Fibroblast of skin of back (primary cell): ENCODE measurements at regions not wholly inside any gene's neighbourhood (a gene's known extent, or its start where the extent isn't known, plus 50 kb on each side); places are given as distances from the start of the nearest gene placed in this dataset.
"Not testable (repeated sequence)": the region's sequence is repeated elsewhere in the genome, so short reads cannot be mapped to it uniquely, and the experiment has no call there.

ENCODE experiments used
- DNase-seq: peaks from one replicate; pipeline ENCODE4 v3.0.0-alpha.2; 2013

- no peak for DNase-seq
Measured at GRCh38 chr2:117217145-117217544, 597.3 kb upstream of the DDX18 start.

DNA sequence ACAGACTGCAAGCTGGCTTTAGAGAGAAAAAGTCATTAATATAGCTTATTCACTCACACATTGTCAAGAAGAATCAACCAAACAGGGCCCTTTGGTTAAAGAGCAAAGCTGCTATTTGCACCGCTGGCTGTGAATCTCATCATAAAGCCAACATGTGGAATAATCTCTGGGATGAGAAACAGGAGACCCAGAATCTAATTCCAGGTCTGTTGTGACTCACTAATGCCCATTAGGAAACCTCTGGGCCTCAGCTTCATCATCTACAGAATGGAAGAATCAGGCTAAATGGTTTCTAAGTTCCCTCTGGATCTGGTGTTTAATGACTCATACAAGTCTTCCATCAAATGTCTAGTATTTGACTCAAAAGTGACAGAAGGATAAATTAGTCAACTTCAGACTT lies 591.7 kb upstream of the DDX18 start:
- DNase-seq = no peak

DNA sequence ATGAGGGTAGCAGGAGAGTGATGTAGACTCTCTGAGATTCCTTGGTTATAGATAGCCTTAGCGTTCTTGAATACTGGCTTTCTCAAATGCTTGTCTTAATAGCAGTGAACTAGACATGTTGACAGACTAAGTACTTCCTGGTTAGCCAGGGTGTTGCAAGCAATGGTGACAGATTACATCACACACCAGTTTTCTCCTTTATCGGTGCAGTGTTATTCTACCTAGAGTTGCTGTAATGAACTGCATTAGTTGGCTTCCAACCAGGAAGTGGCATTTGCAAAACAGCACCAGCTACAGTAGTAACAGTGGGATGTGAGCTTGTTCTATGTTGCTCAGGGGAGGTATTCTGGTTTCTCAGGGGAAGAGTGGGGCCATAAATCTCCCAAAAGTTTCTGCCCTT lies 582.2 kb upstream of the DDX18 start:
- DNase-seq = no peak

DNA sequence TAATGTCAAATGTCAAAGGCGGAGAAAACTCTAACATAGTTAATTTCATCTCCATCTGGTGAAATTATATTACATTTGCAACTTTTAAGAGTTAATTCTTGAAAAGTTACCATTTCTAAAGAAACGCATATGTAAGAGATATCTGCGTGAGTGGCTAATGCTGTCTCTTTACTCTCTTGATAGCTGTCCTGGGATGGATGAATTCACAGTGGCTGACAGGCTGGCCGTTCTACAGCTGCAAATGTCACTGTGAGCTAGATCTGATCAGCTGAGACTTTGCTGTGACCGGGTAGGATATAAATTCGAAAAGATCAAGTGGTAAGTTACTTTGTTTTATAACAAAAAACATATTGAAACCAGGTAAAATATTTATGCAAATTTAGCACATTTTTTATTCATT lies 557.1 kb upstream of the DDX18 start:
- no peak for DNase-seq

GRCh38 chr2:117269574-117269973 lies 544.9 kb upstream of the DDX18 start:
- DNase-seq = no peak

DNA sequence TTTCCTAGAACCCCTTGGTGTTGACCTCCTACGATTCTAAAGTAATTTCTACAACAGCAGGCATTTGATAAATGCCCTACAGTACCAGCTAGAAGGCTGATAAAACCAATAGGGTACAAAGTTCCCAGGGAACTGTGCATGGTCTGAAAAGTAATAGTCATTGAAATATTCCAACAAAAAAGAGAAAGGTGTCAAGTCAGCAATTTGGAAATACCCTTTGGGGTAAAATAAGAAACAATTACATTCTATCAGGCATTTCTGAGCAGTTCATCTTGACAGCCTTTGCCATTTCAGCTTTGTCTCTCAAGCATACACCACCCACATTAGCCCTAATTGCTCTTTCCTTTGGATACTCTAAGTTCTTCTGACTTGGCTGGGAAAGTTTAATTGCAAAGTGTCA lies 542.9 kb upstream of the DDX18 start:
- DNase-seq = no peak

DNA sequence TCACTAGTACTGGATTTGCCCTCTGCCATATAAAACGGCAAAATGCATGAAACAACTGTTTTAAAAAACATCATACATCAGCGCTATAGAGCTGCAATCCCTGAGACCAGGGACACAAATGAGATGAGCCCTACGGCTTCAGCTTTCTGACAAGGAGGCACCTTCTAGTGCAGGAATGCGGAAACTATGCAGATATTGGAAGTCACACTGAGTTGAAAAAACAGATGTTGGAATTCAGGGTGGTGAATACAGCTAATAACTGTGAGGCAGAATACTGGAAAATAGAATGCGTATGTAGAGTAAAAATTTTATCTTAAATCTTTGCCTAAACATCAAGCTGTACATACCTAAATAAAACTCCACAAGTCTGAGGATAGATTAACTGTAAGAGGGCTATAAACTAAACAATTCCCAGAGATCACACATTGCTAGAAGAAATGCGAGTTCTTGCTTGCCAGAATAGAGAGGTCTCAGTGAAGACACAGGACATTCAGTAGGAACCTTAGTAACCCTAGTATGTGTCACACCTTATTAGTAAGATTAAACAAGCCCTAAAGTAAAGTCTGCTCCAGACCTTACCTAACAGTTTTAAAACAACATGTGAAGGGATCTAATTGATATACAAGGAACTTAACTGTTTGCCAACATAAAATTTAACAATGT lies 541.4 kb upstream of the DDX18 start:
- no peak for DNase-seq

DNA sequence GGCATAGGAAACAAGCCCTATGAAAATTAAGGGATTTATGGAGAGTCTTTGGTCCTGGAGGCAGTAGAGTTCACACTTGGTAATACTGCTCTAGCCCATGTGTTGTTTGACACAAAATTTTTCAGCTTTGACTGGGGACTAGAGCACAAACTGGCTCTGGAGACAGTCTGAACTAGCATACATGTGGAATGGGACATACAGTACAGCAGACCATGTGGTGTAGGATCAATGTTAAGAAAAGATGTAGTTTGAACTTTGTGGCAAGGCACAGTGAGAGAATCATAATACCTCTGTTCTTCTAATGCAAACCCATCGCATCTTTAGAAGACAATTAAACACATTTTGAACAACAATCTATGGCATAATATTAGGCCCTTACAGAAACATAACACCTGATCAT lies 521.5 kb upstream of the DDX18 start:
- no peak for DNase-seq

DNA sequence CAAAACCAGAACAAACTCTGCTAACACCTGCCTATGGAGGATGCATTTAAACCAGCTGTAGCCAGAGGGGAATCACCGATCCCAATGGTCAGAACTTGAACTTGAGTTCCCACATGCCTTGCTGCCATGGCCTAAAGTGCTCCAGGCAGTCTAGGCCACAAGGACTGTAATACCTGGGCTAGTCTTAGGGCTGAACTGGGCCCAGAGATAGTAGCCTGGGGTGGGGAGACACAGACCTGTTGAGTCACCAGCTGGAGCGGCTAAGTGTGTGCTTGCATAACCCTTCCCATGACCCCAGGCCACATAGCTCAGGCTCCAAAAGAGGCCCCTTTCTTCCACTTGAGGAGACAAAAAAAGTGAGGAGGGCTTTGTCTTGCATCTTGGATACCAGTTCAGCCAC lies 515.0 kb upstream of the DDX18 start:
- no peak for DNase-seq

- no peak for DNase-seq
Measured at GRCh38 chr2:117308861-117309770, 505.4 kb upstream of the DDX18 start.

DNA sequence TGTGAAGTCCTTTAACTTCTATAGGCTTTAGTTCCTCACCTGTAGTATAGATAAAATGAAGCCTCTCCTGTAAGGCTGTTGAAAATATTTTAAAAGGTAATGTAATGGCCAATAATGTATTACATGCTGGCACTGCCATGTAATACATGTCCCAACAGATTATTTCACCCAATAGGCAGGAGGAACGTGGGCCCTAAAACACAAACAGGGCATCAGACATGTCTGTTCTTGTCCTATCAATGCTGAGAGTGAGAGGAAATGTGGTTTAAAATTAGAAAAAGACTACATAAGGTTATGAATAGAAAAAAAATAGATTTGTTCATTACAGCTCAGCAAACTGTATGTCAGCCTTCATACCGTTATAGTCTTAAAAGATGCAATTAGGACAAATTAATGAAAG lies 492.7 kb upstream of the DDX18 start:
- no peak for DNase-seq

GRCh38 chr2:117323331-117323730 lies 491.2 kb upstream of the DDX18 start:
- DNase-seq = no peak

- DNase-seq = no peak
Measured at GRCh38 chr2:117330641-117331040, 483.9 kb upstream of the DDX18 start.

GRCh38 chr2:117335967-117336366 lies 478.5 kb upstream of the DDX18 start:
- no peak for DNase-seq

GRCh38 chr2:117336496-117336895 lies 478.0 kb upstream of the DDX18 start:
- DNase-seq = no peak

GRCh38 chr2:117337981-117338380 lies 476.5 kb upstream of the DDX18 start:
- not testable (repeated sequence) for DNase-seq

DNA sequence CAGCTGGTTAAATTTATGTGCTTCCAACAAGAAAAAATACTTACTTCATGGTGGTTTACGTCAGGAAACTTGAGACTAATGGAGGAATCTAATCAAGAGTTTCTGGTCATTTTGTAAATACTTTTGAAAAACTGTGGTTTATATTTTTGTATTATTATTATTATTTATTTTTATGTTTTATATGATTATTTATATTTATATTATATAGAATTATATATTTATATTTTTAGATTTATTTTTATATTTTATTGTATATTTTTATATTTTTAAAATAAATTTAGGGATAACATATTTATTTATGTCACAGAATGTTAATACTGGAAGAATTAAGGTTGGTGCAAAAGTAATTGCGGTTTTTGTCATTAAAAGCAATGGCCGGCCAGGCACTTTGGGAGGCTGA lies 474.5 kb upstream of the DDX18 start:
- DNase-seq = no peak

DNA sequence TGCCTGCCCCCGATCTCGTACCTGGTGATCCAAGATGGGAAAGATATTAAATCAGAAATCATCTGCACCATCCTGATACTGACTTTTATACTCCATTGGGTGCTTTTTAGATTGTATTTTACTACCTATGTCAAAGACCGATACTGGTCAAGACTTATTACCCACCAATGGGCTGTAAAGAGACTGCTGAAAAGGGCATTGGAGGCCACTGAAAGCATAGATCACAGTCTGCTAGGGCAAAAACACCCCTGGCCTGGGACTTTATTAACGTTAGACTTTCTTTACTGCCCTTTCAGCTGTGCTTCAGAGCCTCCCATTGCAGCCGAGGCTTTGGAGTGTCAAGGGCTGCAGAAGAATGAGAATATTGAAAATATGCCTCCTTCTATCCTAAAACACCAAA lies 472.8 kb upstream of the DDX18 start:
- no peak for DNase-seq

GRCh38 chr2:117342415-117342814 lies 472.1 kb upstream of the DDX18 start:
- no peak for DNase-seq

GRCh38 chr2:117349687-117350086 lies 464.8 kb upstream of the DDX18 start:
- DNase-seq = no peak

DNA sequence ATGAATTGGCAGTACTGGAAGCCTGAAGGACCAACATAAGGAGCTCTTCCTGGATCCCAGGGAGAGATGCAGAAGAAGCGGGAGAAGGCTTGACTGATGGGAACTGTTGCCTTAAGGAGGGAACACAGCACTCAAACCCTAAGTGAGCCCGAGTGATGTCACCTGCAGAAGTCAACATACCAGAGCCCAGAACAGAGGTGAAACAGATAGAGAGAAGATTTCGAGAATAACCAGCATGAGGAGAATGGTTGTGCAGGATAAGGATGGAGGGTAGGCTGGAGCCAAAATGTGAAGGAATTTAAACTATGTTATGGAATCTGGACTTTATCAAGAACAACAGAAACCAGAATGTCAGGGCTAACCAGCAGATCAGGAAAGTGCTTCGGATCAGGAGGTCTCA lies 463.1 kb upstream of the DDX18 start:
- DNase-seq = no peak

DNA sequence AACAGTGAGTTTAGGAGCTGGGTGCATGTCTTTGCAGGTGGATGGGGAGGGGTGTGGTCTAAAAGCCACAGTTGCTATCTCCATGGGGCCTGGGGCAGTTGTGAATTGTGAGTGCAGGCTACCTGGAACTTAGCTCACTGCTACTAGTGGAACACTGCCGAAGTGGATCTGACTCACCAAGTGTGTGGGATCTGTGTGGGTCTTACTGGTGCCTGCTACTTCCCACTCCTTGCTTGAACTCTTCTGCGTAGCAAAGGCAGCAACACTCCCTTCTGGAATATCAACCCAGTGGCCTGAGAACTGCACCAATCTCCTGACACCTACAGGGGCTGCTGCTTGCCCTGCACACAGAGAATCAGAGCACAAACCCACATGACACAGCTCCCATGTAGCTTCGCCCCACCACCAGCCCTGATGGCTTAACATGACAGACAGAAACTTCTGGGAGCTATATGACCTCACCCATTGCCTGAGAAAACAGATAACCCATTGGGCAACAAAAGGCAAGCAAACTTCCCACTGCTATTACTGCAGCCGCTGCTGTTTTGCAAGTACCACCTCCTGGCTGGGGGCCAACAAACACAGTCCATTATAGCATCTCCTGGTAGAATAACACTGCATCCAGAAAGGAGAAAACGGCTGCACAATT lies 455.1 kb upstream of the DDX18 start:
- no peak for DNase-seq

DNA sequence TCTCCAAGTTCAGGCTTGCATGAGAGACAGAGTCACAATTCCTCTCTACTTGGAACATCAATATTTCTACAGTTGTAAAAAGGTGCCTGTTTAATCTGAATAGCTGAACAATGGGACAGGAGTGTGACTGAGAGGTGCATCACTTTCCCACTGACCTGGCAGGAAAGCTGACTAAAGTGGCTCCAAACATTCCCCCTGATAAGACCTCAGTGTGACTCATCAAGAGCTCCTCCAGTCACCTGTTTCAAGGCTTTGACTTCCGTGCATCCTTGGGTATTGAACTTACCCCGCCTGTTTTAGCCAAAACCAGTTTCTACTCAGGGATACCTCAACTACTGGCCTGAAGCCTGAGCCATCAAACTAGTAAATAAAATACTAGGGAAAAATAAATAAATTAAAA lies 453.9 kb upstream of the DDX18 start:
- DNase-seq = no peak

DNA sequence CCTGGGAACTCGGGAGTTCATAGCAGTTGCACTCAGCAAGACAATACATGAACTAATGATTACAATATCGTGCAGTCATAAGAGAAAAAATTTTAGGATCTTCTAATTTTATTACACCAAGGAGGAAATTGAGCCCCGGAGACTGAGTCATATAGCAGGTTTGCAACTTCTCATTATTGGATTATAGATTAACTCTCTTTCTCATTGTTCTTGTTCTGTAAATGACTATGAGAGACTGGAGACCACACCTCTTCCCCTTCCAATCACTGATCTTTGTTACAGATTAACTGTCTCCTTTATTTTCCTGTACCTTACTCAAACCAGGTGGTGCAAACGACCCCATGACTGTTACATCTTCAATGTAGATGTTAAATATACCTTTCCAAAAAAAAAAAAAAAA lies 435.8 kb upstream of the DDX18 start:
- no peak for DNase-seq
